Transverse colon (tissue), 4 donors: ENCODE measurements at regions not wholly inside any gene's neighbourhood (a gene's known extent, or its start where the extent isn't known, plus 50 kb on each side); places are given as distances from the start of the nearest gene placed in this dataset.

Experiments used
- EP300 ChIP-seq: sonication (generic); formaldehyde crosslinking; IDR thresholded peaks from one replicate; pipeline ENCODE4 v1.6.1; 2017; ENCODE audit warnings: antibody characterized with exemption, low read depth
- POLR2A ChIP-seq: fragments of 450-650 bp; IDR thresholded peaks from one replicate; pipeline ENCODE4 v1.6.1; 2016; ENCODE audit warnings: antibody characterized with exemption, mild to moderate bottlenecking, moderate library complexity
- POLR2AphosphoS5 ChIP-seq, 3 donors: sonication (generic); formaldehyde crosslinking; IDR thresholded peaks; one replicate each; pipeline ENCODE4 v1.6.1; 2016; ENCODE audit warnings: antibody characterized with exemption in 3 of 3
- TF ChIP-seq, protein P1 (sequence below), 5 experiments: fragments of 200-600 bp in 3 of 5; fragments of 450-650 bp in 2 of 5; sonication (generic) in 3 of 5; IDR thresholded peaks; 1 replicate in 2 of 5; 2 replicates in 3 of 5; pipeline ENCODE4 v1.5.1; 2016 to 2017; ENCODE audit warnings: antibody characterized with exemption in 5 of 5, inconsistent platforms in 3 of 5, mild to moderate bottlenecking in 2 of 5, moderate library complexity in 1 of 5

- TF ChIP-seq, protein P1, sequence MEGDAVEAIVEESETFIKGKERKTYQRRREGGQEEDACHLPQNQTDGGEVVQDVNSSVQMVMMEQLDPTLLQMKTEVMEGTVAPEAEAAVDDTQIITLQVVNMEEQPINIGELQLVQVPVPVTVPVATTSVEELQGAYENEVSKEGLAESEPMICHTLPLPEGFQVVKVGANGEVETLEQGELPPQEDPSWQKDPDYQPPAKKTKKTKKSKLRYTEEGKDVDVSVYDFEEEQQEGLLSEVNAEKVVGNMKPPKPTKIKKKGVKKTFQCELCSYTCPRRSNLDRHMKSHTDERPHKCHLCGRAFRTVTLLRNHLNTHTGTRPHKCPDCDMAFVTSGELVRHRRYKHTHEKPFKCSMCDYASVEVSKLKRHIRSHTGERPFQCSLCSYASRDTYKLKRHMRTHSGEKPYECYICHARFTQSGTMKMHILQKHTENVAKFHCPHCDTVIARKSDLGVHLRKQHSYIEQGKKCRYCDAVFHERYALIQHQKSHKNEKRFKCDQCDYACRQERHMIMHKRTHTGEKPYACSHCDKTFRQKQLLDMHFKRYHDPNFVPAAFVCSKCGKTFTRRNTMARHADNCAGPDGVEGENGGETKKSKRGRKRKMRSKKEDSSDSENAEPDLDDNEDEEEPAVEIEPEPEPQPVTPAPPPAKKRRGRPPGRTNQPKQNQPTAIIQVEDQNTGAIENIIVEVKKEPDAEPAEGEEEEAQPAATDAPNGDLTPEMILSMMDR (IDR thresholded peaks at IDR 0.05), result no peak
- no peak for TF ChIP-seq POLR2A
- TF ChIP-seq POLR2AphosphoS5 (IDR thresholded peaks at IDR 0.05), result no peak
- TF ChIP-seq EP300, result no peak
These were observed 305.6 kb downstream of the RPAP3 start for GRCh38 chr12:47400266-47400665.
